ENCODE measurements at regions not wholly inside any gene's neighbourhood (a gene's known extent, or its start where the extent isn't known, plus 50 kb on each side); places are given as distances from the start of the nearest gene placed in this dataset.

- Histone ChIP-seq H3K79me2 (replicated peaks; ENCODE audit: insufficient read depth) (no peaks in the 10 kb centered on the region), H3K36me3 (ENCODE audit: insufficient read depth) (no peaks in the 10 kb centered on the region), H3F3A (replicated peaks; ENCODE audit: low read depth) (no peaks in the 10 kb centered on the region), H3K4me1 (ENCODE audit: insufficient read depth) (no peaks in the 10 kb centered on the region), H3K27ac (ENCODE audit: low read depth) (no peak overlapping the region), H3K4me2 (no peak overlapping the region), H3K9me2 (ENCODE audit: insufficient read depth) (no peaks in the 10 kb centered on the region), H2AFZ (0 out of 2 replicates have a peak overlapping the region, but pooled peaks have one; percentile 56), H3K4me3 (no peak overlapping the region), H4K20me1 (replicated peaks; ENCODE audit: insufficient read depth) (no peaks in the 10 kb centered on the region), H3K27me3 (ENCODE audit: insufficient read depth) (no peaks in the 10 kb centered on the region)
- Mint-ChIP-seq H3K9me3 (no peaks in the 10 kb centered on the region), H3K36me3 (ENCODE audit: low read depth) (no peaks in the 10 kb centered on the region), H3K27ac (no peak overlapping the region), H3K4me3 (no peak overlapping the region), H3K27me3 (ENCODE audit: insufficient read depth, low read depth, poor library complexity) (no peaks in the 10 kb centered on the region), H3K4me1 (no peaks in the 10 kb centered on the region)
- DNase-seq (ENCODE audit: low spot score) (peak; percentile 18), ATAC-seq (peak; percentile 40; the same call in 2 of the 3 replicates)
- TF ChIP-seq STAT1 (IDR thresholded peaks at IDR 0.05; ENCODE audit: unreplicated experiment) (no peak), REST (IDR thresholded peaks at IDR 0.05; ENCODE audit: unreplicated experiment) (no peak), EZH2 (IDR thresholded peaks at IDR 0.05; ENCODE audit: low read depth, unreplicated experiment) (no peak), JUNB (IDR thresholded peaks at IDR 0.05; ENCODE audit: unreplicated experiment) (no peak), ZNF462 (CRISPR knock-in tag; IDR thresholded peaks at IDR 0.05) (no peak), ZNF331 (CRISPR knock-in tag; IDR thresholded peaks at IDR 0.05; ENCODE audit: low read depth) (no peak), ZNF114 (CRISPR knock-in tag; IDR thresholded peaks at IDR 0.05) (no peak), CREB1 (CRISPR knock-in tag; IDR thresholded peaks at IDR 0.05; ENCODE audit: low read depth) (no peak), NANOG (IDR thresholded peaks at IDR 0.05; ENCODE audit: borderline replicate concordance) (no peak), EZH2phosphoT487 (IDR thresholded peaks at IDR 0.05; ENCODE audit: unreplicated experiment) (no peak), ETS1 (IDR thresholded peaks at IDR 0.05) (no peak), POLR2AphosphoS5 (IDR thresholded peaks at IDR 0.05; ENCODE audit: low read depth) (no peak)
- TF ChIP-seq, protein P1, sequence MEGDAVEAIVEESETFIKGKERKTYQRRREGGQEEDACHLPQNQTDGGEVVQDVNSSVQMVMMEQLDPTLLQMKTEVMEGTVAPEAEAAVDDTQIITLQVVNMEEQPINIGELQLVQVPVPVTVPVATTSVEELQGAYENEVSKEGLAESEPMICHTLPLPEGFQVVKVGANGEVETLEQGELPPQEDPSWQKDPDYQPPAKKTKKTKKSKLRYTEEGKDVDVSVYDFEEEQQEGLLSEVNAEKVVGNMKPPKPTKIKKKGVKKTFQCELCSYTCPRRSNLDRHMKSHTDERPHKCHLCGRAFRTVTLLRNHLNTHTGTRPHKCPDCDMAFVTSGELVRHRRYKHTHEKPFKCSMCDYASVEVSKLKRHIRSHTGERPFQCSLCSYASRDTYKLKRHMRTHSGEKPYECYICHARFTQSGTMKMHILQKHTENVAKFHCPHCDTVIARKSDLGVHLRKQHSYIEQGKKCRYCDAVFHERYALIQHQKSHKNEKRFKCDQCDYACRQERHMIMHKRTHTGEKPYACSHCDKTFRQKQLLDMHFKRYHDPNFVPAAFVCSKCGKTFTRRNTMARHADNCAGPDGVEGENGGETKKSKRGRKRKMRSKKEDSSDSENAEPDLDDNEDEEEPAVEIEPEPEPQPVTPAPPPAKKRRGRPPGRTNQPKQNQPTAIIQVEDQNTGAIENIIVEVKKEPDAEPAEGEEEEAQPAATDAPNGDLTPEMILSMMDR (conservative IDR thresholded peaks at IDR 0.05; ENCODE audit: low read depth in 2 of 2), result no peak
Observed at GRCh38 chr10:57468894-57469432, 798.7 kb downstream of the IPMK start.
